ENCODE measurements at regions not wholly inside any gene's neighbourhood (a gene's known extent, or its start where the extent isn't known, plus 50 kb on each side); places are given as distances from the start of the nearest gene placed in this dataset.

DNA sequence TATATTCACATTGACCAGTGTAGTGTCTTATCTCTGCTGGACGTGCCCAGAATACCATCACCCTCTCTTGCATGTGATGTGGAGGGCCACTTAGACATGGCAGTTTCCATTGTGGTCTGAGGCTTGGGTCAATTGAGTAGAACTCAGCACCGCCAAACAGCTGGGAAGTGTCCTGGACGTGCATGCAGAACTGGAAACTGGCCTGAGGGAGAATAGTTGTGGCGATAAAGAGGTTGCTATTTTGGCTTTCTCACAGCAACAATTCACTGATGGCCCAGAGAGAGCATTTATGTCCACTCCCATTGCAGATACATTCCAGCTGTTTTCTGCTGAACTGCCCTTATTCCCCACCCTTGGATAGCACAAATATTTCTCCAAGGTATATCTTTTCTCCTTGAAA, 210.1 kb upstream of the DAAM1 start:
- TF ChIP-seq CTCF (IDR thresholded peaks at IDR 0.05 in 8 of 11, conservative IDR thresholded peaks at IDR 0.05 in 3 of 11) (no peak), POLR2AphosphoS5 (IDR thresholded peaks at IDR 0.05) (no peak)
